ENCODE measurements at regions not wholly inside any gene's neighbourhood (a gene's known extent, or its start where the extent isn't known, plus 50 kb on each side); places are given as distances from the start of the nearest gene placed in this dataset.
A peak's percentile ranks its signal among the peaks of the same experiment; 100 is the strongest.
"Not testable (repeated sequence)": the region's sequence is repeated elsewhere in the genome, so short reads cannot be mapped to it uniquely, and the experiment has no call there.

DNA sequence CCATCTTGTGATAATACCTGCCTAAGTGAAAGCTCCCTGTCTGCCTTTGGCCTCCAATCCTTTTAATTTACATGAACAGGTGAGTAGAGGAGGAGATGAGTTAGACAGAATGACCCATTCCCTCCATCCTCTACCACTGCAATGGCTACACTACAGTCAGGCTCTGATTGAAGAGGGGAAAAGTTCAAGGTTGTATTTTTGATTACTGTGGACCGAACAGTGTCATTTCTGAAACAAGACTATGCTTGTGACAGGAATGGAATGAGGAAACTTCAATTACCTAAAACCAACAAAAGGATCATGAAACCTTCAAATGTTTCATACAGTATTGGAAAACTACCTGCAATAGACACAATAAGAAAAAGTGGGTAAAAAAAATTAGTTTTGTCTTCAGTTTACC lies 85.5 kb upstream of the GBE1 start:
- no peak for FAIRE-seq

DNA sequence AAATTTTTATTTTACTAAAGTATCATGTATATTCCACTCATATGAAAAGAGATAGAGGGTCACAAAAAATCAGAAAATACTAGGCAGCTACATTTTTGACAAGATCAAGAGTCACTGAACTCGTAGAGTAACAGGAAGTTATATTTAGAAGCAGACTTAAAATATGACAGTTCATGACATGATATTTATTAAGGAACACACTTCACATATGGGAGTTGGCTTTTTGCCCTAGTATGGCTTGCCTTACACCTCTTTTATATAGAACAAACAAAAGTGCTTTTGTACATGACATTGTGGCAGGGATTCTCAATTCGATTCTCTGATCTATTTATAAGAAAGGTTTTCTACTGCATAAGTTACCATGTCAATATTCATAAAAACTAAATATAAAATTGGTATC lies 80.1 kb upstream of the GBE1 start:
- FAIRE-seq (no peak), DNase-seq (ENCODE audit: low spot score in 2 of 2) (no peak)

More for the DNA sequence above, 85.5 kb upstream of the GBE1 start:
- no peak for DNase-seq (ENCODE audit: low spot score in 2 of 2)

DNA sequence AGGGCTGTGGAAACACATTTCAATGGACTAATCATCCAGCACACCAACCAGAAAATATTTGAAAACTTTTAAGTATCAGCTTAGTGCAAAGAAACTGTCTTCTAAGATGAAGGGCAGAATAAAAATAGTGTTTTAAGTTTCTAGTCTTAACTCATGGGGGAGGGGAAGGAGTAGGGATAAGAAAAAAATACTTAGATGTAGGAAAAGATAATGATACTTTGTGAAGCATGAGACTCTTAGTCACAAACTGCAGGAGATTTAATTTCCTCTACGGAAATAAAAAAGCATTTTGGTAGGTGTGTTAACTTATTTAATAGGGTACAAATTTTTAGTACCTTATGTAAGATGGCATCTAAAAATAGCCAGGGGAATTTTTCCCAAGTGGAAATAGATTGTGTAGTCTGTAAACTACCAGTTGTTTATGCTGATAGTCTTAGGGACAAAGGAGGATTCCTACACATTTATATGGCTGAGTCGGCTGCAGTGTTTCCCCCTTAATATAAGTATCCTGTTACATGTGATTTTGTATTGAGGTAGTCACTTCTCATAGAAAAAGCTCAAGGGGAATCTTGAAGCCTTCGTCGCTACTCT lies 78.2 kb upstream of the GBE1 start:
- DNase-seq (ENCODE audit: low spot score in 2 of 2) (no peak), FAIRE-seq (no peak)

DNA sequence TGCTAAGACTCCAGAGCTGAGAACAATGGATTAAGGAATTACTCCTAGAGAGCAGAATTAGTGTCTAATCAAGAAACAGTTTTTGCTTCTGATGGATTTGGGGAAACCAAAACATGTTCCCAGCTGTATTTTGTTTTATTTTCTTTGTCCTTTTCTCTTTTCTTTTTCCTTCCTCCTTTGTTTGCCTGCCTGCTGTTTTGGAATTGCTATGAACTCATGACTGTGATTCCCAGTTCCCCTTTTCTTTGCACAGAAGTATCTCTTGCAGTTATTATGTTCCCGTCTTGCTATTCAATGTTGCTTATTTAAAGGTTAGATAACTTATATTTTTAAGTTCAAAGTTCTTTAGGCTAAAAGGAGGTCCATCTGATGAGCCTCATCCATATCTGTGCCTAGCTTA lies 77.0 kb upstream of the GBE1 start:
- FAIRE-seq (no peak), DNase-seq (ENCODE audit: low spot score in 2 of 2) (no peak)

DNA sequence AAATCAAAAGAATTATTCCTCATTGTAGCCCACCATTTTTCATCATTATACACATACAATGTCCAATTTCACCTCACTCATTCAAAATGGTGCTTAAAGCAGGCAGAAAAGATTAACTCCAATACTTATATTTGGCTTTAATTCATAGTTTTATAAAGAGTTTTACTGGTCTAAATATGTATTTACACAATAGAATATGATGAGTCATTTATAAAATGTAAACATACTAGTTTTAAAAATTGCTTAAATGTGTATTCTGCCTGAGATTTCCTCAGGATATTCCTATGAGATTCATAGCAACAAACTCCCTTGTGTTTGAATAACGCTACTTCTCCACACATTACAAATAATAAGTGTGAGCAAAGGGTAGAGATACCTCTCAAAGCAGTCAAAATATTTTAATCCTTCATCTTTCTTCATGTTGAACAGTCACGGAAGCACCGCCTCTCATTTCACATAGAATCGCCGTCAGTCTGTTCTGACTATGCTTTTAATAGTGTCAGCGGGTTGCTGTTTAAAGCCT lies 75.7 kb upstream of the GBE1 start:
- DNase-seq (ENCODE audit: low spot score in 2 of 2) (no peak), FAIRE-seq (no peak)

DNA sequence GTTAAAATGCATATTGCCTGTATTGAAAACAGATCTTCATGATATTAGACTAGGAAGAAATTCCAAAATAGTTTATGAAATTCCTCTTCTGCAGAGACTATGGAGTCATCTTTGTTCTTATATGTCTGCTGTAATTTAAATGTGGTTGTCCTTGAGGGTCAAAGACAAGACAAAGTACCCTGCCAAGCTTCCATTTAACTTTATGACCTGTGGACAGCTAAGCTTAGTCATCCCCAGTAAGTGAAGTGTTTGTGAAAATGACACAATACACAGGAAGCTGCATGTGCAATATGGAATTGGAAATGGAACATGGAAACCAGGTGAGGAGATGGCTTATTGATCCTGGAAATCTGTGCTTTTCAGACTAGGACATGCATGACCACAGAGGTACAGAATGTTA lies 68.5 kb upstream of the GBE1 start:
- no peak for DNase-seq (ENCODE audit: low spot score in 2 of 2)
- no peak for FAIRE-seq

DNA sequence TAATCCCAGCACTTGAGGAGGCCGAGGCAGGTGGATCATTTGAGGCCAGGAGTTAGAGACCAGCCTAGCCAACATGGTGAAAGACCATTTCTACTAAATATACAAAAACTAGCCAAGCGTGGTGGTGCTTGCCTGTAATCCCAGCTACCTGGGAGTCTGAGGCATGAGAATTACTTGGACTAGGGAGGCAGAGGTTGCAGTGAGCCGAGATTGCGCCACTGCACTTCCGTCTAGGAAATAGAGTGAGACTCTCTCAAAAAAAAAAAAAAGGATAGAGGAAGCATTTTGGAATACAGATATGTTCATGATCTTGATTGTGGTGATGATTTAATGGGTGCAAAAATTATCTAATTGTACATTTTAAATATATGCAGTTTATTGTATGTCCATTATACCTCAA lies 67.8 kb upstream of the GBE1 start:
- peak; percentile 44 for FAIRE-seq
- DNase-seq (ENCODE audit: low spot score in 2 of 2), result not testable (repeated sequence)

DNA sequence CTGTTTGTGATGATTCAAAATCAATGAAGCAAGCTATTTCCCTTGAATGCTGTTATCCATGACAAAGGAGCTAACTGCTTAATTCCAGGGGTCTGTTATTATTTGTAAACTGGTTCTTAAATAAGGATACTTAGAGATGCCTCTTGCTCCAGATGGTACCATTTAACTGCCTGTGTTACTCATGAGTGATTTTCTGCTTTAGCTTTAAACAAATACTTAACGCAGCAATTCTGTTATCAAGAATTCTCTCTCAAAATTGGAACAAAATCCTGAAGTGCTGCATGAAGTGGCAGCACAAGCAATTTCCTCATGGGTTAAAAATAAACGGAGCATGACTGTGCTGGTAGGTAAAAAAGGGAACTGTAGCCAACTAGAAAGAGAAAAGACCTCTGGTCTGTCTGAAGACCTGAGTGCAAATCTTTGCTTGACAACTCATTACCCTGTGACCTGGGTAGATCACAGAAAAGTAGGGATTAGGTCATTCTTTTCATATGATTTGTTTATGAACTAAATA lies 62.5 kb upstream of the GBE1 start:
- no peak for DNase-seq (ENCODE audit: low spot score in 2 of 2)
- no peak for FAIRE-seq

DNA sequence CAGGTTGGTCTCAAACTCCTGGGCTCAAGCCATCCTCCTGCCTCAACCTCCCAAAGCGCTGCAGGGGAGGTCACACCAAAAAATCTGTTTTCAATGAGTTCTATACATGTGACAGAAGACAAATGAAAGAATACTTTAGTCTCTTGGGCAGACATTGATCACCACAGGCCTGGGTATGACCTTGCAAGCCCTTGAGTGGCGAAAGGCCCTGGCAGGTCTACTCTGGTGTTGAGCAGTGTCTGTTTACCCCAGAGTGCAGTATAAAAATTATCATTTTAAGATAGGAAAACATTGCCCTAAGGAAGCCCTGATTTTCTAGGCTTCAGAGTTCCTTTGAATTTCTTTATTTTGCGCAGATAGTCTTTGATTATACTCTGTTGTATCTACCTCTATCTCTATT lies 61.6 kb upstream of the GBE1 start:
- FAIRE-seq, result no peak
- no peak for DNase-seq (ENCODE audit: low spot score in 2 of 2)

DNA sequence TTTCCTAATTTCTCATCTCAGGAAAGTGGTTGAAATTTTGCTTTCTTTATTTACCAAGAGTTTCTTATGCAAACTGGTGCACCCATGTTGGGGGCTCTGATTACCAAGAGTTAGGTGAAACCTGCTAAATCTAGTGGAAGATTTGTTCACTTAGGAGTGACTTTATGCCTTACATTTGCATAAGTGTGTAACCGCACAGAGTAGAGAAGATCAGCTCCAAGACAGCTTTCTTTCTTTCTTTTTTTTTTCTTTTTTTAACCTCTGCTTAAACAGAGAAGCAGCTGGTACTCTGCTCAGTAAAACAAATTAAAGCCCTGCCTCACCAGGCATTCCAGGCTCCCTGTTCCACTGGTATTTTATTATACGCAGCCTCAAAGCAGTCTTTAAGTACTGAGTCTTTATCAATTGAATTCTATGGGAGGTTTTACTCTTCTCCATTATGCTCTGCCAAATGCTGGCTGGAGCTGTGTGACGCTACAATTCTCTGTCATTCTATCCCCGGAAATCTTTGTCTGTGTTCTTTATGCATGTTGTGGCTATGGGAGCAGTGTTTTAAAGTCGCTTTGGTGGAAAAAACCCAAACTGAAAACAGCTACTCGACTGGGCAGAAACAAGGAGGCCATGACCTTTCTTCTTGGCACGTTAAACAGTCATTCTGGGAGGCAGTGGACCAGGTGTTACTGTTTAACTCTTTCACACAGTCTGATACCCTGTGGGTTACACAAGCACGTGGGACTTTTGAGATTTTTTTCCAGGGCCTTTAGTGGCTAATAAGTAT lies 55.2 kb upstream of the GBE1 start:
- FAIRE-seq (no peak), DNase-seq (ENCODE audit: low spot score in 2 of 2) (no peak)

DNA sequence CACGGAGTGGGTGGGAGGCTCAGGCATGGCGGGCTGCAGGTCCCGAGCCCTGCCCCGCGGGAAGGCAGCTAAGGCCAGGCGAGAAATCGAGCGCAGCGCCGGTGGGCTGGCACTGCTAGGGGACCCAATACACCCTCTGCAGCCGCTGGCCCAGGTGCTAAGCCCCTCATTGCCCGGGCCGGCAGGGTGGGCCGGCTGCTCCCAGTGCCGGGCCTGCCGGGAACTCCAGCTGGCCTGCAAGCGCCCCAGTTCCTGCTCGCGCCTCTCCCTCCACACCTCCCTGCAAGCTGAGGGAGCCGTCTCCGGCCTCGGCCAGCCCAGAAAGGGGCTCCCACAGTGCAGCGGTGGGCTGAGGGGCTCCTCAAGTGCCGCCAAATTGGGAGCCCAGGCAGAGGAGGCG lies 50.7 kb upstream of the GBE1 start:
- not testable (repeated sequence) for FAIRE-seq; DNase-seq (ENCODE audit: low spot score in 2 of 2)
